ENCODE measurements at regions not wholly inside any gene's neighbourhood (a gene's known extent, or its start where the extent isn't known, plus 50 kb on each side); places are given as distances from the start of the nearest gene placed in this dataset.

DNA sequence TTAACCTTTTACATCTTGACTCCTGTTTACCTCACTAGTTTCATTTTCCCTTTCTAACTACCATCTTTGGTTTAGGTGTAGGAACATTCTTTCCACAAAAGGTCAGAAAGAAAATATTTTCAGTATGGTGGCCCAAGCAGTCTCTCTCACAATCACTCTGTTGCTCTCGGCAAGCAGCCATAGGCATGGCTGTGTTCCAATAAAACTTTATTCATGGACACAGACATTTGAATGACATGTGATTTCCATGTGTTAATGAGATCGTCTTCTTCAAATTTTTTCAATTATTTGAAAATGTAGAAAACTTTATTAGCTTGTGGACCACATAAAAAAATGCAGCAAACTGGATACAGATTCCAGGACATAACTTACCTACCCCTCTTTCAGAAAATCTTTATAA, 109.7 kb upstream of the CNTNAP5 start:
- H3K27me3 Mint-ChIP-seq (ENCODE audit: insufficient read depth) = no peaks in the 10 kb centered on the region
- peaks cover 8% of the 10 kb centered on the region for H3K4me1 Mint-ChIP-seq
- no peaks in the 10 kb centered on the region for H3K36me3 ChIP-seq (ENCODE audit: control insufficient read depth, insufficient read depth, low read length)
- no peak overlapping the region for H3K27ac Mint-ChIP-seq
- no peaks in the 10 kb centered on the region for H3K36me3 Mint-ChIP-seq (ENCODE audit: low read depth)
- no peak for DNase-seq
- H3K9me3 Mint-ChIP-seq = no peaks in the 10 kb centered on the region
- no peaks in the 10 kb centered on the region for H3K4me1 ChIP-seq (ENCODE audit: control insufficient read depth, insufficient read depth, low read length)
- H3K9ac ChIP-seq (ENCODE audit: extremely low read depth, low read length, poor library complexity, severe bottlenecking) = no peak overlapping the region
- no peak overlapping the region for H3K27ac ChIP-seq (ENCODE audit: low read depth, low read length)
- no peak overlapping the region for H3K4me3 ChIP-seq (ENCODE audit: low read length)
- TF ChIP-seq CTCF (conservative IDR thresholded peaks at IDR 0.05) = no peak
- no peaks in the 10 kb centered on the region for H3K9me3 ChIP-seq (ENCODE audit: control insufficient read depth, low read length)
- H3K27me3 ChIP-seq (ENCODE audit: control insufficient read depth, insufficient read depth, low read length, poor library complexity, severe bottlenecking) = no peaks in the 10 kb centered on the region
- H3K4me3 Mint-ChIP-seq = no peak overlapping the region
- WGBS, 2 experiments (ENCODE audit: insufficient coverage in 1 of 2, insufficient read length in 1 of 2) = 93 to 100% methylated on average over 1 to 2 of the region's 2 CpGs

GRCh38 chr2:123916051-123916450, 109.0 kb upstream of the CNTNAP5 start:
- no peaks in the 10 kb centered on the region for H3K27me3 Mint-ChIP-seq (ENCODE audit: insufficient read depth)
- no peak overlapping the region for H3K4me3 Mint-ChIP-seq
- no peaks in the 10 kb centered on the region for H3K36me3 ChIP-seq (ENCODE audit: control insufficient read depth, insufficient read depth, low read length)
- no peaks in the 10 kb centered on the region for H3K4me1 ChIP-seq (ENCODE audit: control insufficient read depth, insufficient read depth, low read length)
- TF ChIP-seq CTCF (conservative IDR thresholded peaks at IDR 0.05) = no peak
- H3K9ac ChIP-seq (ENCODE audit: extremely low read depth, low read length, poor library complexity, severe bottlenecking) = no peak overlapping the region
- H3K27ac ChIP-seq (ENCODE audit: low read depth, low read length) = no peak overlapping the region
- no peaks in the 10 kb centered on the region for H3K9me3 ChIP-seq (ENCODE audit: control insufficient read depth, low read length)
- no peaks in the 10 kb centered on the region for H3K9me3 Mint-ChIP-seq
- H3K27ac Mint-ChIP-seq = no peak overlapping the region
- H3K36me3 Mint-ChIP-seq (ENCODE audit: low read depth) = no peaks in the 10 kb centered on the region
- no peak for DNase-seq
- WGBS, 2 experiments (ENCODE audit: insufficient coverage in 1 of 2, insufficient read length in 1 of 2) = 90% methylated on average over 2 of the region's 5 CpGs; no CpG with 5 or more reads in 1 of the 2 experiments
- no peaks in the 10 kb centered on the region for H3K27me3 ChIP-seq (ENCODE audit: control insufficient read depth, insufficient read depth, low read length, poor library complexity, severe bottlenecking)
- no peak overlapping the region for H3K4me3 ChIP-seq (ENCODE audit: low read length)
- H3K4me1 Mint-ChIP-seq = peaks cover 8% of the 10 kb centered on the region

- 93 to 100% methylated on average over 1 of the region's 1 CpG for WGBS, 2 experiments (ENCODE audit: insufficient coverage in 1 of 2, insufficient read length in 1 of 2)
- TF ChIP-seq CTCF (conservative IDR thresholded peaks at IDR 0.05) = no peak
- Histone ChIP-seq H3K4me1 (ENCODE audit: control insufficient read depth, insufficient read depth, low read length) (no peaks in the 10 kb centered on the region), H3K9ac (ENCODE audit: extremely low read depth, low read length, poor library complexity, severe bottlenecking) (no peak overlapping the region), H3K4me3 (ENCODE audit: low read length) (no peak overlapping the region), H3K36me3 (ENCODE audit: control insufficient read depth, insufficient read depth, low read length) (no peaks in the 10 kb centered on the region), H3K27ac (ENCODE audit: low read depth, low read length) (no peak overlapping the region), H3K9me3 (ENCODE audit: control insufficient read depth, low read length) (no peaks in the 10 kb centered on the region), H3K27me3 (ENCODE audit: control insufficient read depth, insufficient read depth, low read length, poor library complexity, severe bottlenecking) (no peaks in the 10 kb centered on the region)
- Mint-ChIP-seq H3K9me3 (no peaks in the 10 kb centered on the region), H3K4me1 (peaks cover 8% of the 10 kb centered on the region), H3K27me3 (ENCODE audit: insufficient read depth) (no peaks in the 10 kb centered on the region), H3K36me3 (ENCODE audit: low read depth) (no peaks in the 10 kb centered on the region), H3K27ac (no peak overlapping the region), H3K4me3 (no peak overlapping the region)
- no peak for DNase-seq
Observed at GRCh38 chr2:123916531-123916930, 108.6 kb upstream of the CNTNAP5 start.
